HEK293T (cell line): ENCODE measurements at regions not wholly inside any gene's neighbourhood (a gene's known extent, or its start where the extent isn't known, plus 50 kb on each side); places are given as distances from the start of the nearest gene placed in this dataset.

Experiments used
- CTCF ChIA-PET: fragments of 350-600 bp; formaldehyde crosslinking; extraction: SDS; loops from one replicate; lab custom pipeline; 2021; ENCODE audit warnings: antibody characterized with exemption, inconsistent platforms; lab: Yijun Ruan, JAX
- POLR2A ChIA-PET: fragments of 350-600 bp; formaldehyde crosslinking; extraction: SDS; loops from one replicate; lab custom pipeline; 2020; ENCODE audit warnings: antibody characterized with exemption, inconsistent platforms; lab: Yijun Ruan, JAX
- DNase-seq: peaks from one replicate; pipeline ENCODE4 v3.0.0; 2012; ENCODE audit warnings: mixed read lengths; ENCODE audit errors: extremely low spot score
- ARNT ChIP-seq: fragments of 450-650 bp; IDR thresholded peaks from 2 replicates; pipeline ENCODE4 v1.6.1; 2017; ENCODE audit warnings: mild to moderate bottlenecking
- BHLHE40 ChIP-seq: fragments of 450-650 bp; IDR thresholded peaks from 2 replicates; pipeline ENCODE4 v1.6.1; 2016; ENCODE audit warnings: mild to moderate bottlenecking, moderate library complexity, borderline replicate concordance
- CTBP1 ChIP-seq: fragments of 450-650 bp; IDR thresholded peaks from 2 replicates; pipeline ENCODE4 v1.6.1; 2016; ENCODE audit warnings: borderline replicate concordance
- ELF4 ChIP-seq: fragments of 450-650 bp; IDR thresholded peaks from 2 replicates; pipeline ENCODE4 v1.6.1; 2017; ENCODE audit warnings: antibody characterized with exemption
- FOXA1 ChIP-seq: fragments of 450-650 bp; IDR thresholded peaks from 2 replicates; pipeline ENCODE4 v1.6.1; 2016; ENCODE audit warnings: mild to moderate bottlenecking
- FOXK2 ChIP-seq: fragments of 450-650 bp; IDR thresholded peaks from 2 replicates; pipeline ENCODE4 v1.6.1; 2016; ENCODE audit warnings: mild to moderate bottlenecking
- FOXM1 ChIP-seq: fragments of 450-650 bp; IDR thresholded peaks from 2 replicates; pipeline ENCODE4 v1.6.1; 2017; ENCODE audit warnings: mild to moderate bottlenecking, borderline replicate concordance
- HDGF ChIP-seq: fragments of 450-650 bp; IDR thresholded peaks from 2 replicates; pipeline ENCODE4 v1.6.1; 2017; ENCODE audit warnings: antibody characterized with exemption, borderline replicate concordance
- L3MBTL2 ChIP-seq: fragments of 450-650 bp; conservative IDR thresholded peaks from 2 replicates; pipeline ENCODE4 v1.6.1; 2016; ENCODE audit warnings: mild to moderate bottlenecking
- LEF1 ChIP-seq: fragments of 450-650 bp; IDR thresholded peaks from 2 replicates; pipeline ENCODE4 v1.6.1; 2017; ENCODE audit warnings: mild to moderate bottlenecking, borderline replicate concordance
- NFRKB ChIP-seq: fragments of 450-650 bp; IDR thresholded peaks from 2 replicates; pipeline ENCODE4 v1.6.1; 2016; ENCODE audit warnings: mild to moderate bottlenecking, moderate library complexity
- PKNOX1 ChIP-seq: fragments of 450-650 bp; IDR thresholded peaks from 2 replicates; pipeline ENCODE4 v1.6.1; 2016
- SP1 ChIP-seq: fragments of 450-650 bp; IDR thresholded peaks from 2 replicates; pipeline ENCODE4 v1.6.1; 2017
- SUZ12 ChIP-seq: fragments of 450-650 bp; IDR thresholded peaks from 2 replicates; pipeline ENCODE4 v1.6.1; 2016; ENCODE audit warnings: mild to moderate bottlenecking
- TARDBP ChIP-seq: fragments of 450-650 bp; IDR thresholded peaks from 2 replicates; pipeline ENCODE4 v1.6.1; 2016
- ZNF384 ChIP-seq: fragments of 450-650 bp; IDR thresholded peaks from 2 replicates; pipeline ENCODE4 v1.6.1; 2016

GRCh38 chr17:34758316-34758715 lies 178.9 kb downstream of the TMEM132E start:
- CTCF ChIA-PET, result no interaction called here
- TF ChIP-seq LEF1, result no peak
- TF ChIP-seq NFRKB, result no peak
- TF ChIP-seq SP1, result no peak
- no peak for TF ChIP-seq TARDBP
- no peak for TF ChIP-seq BHLHE40
- no peak for TF ChIP-seq FOXK2
- no peak for TF ChIP-seq SUZ12
- no peak for TF ChIP-seq FOXA1
- TF ChIP-seq FOXM1, result no peak
- no peak for TF ChIP-seq L3MBTL2
- TF ChIP-seq PKNOX1, result no peak
- no peak for TF ChIP-seq CTBP1
- TF ChIP-seq ELF4, result no peak
- POLR2A ChIA-PET, result no interaction called here
- no peak for DNase-seq

GRCh38 chr17:34757611-34758010 lies 178.2 kb downstream of the TMEM132E start:
- no peak for DNase-seq
- no peak for TF ChIP-seq HDGF
- TF ChIP-seq NFRKB, result no peak
- no peak for TF ChIP-seq SUZ12
- no peak for TF ChIP-seq ZNF384
- TF ChIP-seq L3MBTL2, result no peak
- ChIA-PET CTCF (no interaction called here), POLR2A (no interaction called here)

GRCh38 chr17:34757106-34757505 lies 177.7 kb downstream of the TMEM132E start:
- DNase-seq, result no peak
- CTCF ChIA-PET, result no interaction called here
- TF ChIP-seq L3MBTL2 (no peak), ZNF384 (no peak), NFRKB (no peak), PKNOX1 (no peak), SP1 (no peak), FOXK2 (no peak), SUZ12 (no peak), LEF1 (no peak), HDGF (no peak)
- POLR2A ChIA-PET, result no interaction called here

- ChIA-PET CTCF (no interaction called here), POLR2A (no interaction called here)
- TF ChIP-seq FOXK2 (no peak), FOXA1 (no peak), ELF4 (no peak), SUZ12 (no peak), BHLHE40 (no peak), ZNF384 (no peak), ARNT (no peak), FOXM1 (no peak), HDGF (no peak), SP1 (no peak)
- DNase-seq, result no peak
Observed at GRCh38 chr17:34756637-34757021, 177.2 kb downstream of the TMEM132E start.

GRCh38 chr17:34755981-34756636 lies 176.7 kb downstream of the TMEM132E start:
- no peak for DNase-seq
- POLR2A ChIA-PET, result no interaction called here
- no peak for TF ChIP-seq TARDBP
- TF ChIP-seq SP1, result no peak
- TF ChIP-seq NFRKB, result no peak
- TF ChIP-seq SUZ12, result no peak
- no peak for TF ChIP-seq FOXM1
- TF ChIP-seq ARNT, result no peak
- TF ChIP-seq L3MBTL2, result no peak
- CTCF ChIA-PET, result no interaction called here

- CTCF ChIA-PET, result no interaction called here
Observed at GRCh38 chr17:34755371-34755770, 176.0 kb downstream of the TMEM132E start.

More at GRCh38 chr17:34755371-34755770, 176.0 kb downstream of the TMEM132E start:
- no peak for TF ChIP-seq FOXK2
- TF ChIP-seq BHLHE40, result no peak
- TF ChIP-seq FOXA1, result no peak
- no peak for TF ChIP-seq ELF4
- no peak for TF ChIP-seq HDGF
- TF ChIP-seq TARDBP, result no peak
- no peak for TF ChIP-seq L3MBTL2
- TF ChIP-seq LEF1, result no peak
- TF ChIP-seq PKNOX1, result no peak
- TF ChIP-seq SP1, result no peak
- TF ChIP-seq ZNF384, result no peak
- no peak for TF ChIP-seq CTBP1
- TF ChIP-seq NFRKB, result no peak
- no peak for TF ChIP-seq ARNT
- TF ChIP-seq SUZ12, result no peak
- no peak for DNase-seq
- POLR2A ChIA-PET, result no interaction called here
